ENCODE measurements at regions not wholly inside any gene's neighbourhood (a gene's known extent, or its start where the extent isn't known, plus 50 kb on each side); places are given as distances from the start of the nearest gene placed in this dataset.

GRCh38 chr15:72940229-72940622, 112.0 kb upstream of the NEO1 start:
- TF ChIP-seq CTCF (IDR thresholded peaks at IDR 0.05) (no peak), POLR2A (IDR thresholded peaks at IDR 0.05) (no peak), POLR2AphosphoS5 (IDR thresholded peaks at IDR 0.05; ENCODE audit: insufficient read depth in 1 of 2, low read depth in 1 of 2) (no peak)
